ENCODE measurements at regions not wholly inside any gene's neighbourhood (a gene's known extent, or its start where the extent isn't known, plus 50 kb on each side); places are given as distances from the start of the nearest gene placed in this dataset.
"Not testable (repeated sequence)": the region's sequence is repeated elsewhere in the genome, so short reads cannot be mapped to it uniquely, and the experiment has no call there.

GRCh38 chr10:21160116-21160515 is 263.0 kb upstream of the NEBL start:
- DNase-seq (ENCODE audit: insufficient read length, low spot score) (no peak), FAIRE-seq (no peak)

GRCh38 chr10:21159669-21160068 is 262.6 kb upstream of the NEBL start:
- DNase-seq (ENCODE audit: insufficient read length, low spot score) (no peak), FAIRE-seq (no peak)

GRCh38 chr10:21158301-21158700 is 261.2 kb upstream of the NEBL start:
- FAIRE-seq (no peak), DNase-seq (ENCODE audit: insufficient read length, low spot score) (no peak)

GRCh38 chr10:21157664-21158063 is 260.6 kb upstream of the NEBL start:
- FAIRE-seq, result no peak
- DNase-seq (ENCODE audit: insufficient read length, low spot score), result no peak

GRCh38 chr10:21150166-21150565 is 253.1 kb upstream of the NEBL start:
- no peak for FAIRE-seq
- no peak for DNase-seq (ENCODE audit: insufficient read length, low spot score)

- FAIRE-seq (no peak), DNase-seq (ENCODE audit: insufficient read length, low spot score) (no peak)
Observed at GRCh38 chr10:21146436-21146789, 249.3 kb upstream of the NEBL start.

GRCh38 chr10:21145751-21146435 is 248.8 kb upstream of the NEBL start:
- no peak for FAIRE-seq
- no peak for DNase-seq (ENCODE audit: insufficient read length, low spot score)

- no peak for FAIRE-seq
- no peak for DNase-seq (ENCODE audit: insufficient read length, low spot score)
Observed at GRCh38 chr10:21144047-21144446, 246.9 kb upstream of the NEBL start.

- DNase-seq (ENCODE audit: insufficient read length, low spot score), result no peak
- FAIRE-seq, result no peak
Observed at GRCh38 chr10:21141946-21142492, 244.9 kb upstream of the NEBL start.

GRCh38 chr10:21138769-21139340 is 241.7 kb upstream of the NEBL start:
- DNase-seq (ENCODE audit: insufficient read length, low spot score), result no peak
- FAIRE-seq, result no peak

- FAIRE-seq (no peak), DNase-seq (ENCODE audit: insufficient read length, low spot score) (no peak)
Observed at GRCh38 chr10:21135023-21135931, 238.2 kb upstream of the NEBL start.

GRCh38 chr10:21134645-21135022 is 237.5 kb upstream of the NEBL start:
- DNase-seq (ENCODE audit: insufficient read length, low spot score), result no peak
- FAIRE-seq, result no peak

- no peak for FAIRE-seq
- DNase-seq (ENCODE audit: insufficient read length, low spot score), result no peak
Observed at GRCh38 chr10:21130683-21131442, 233.8 kb upstream of the NEBL start.

- DNase-seq (ENCODE audit: insufficient read length, low spot score) (no peak), FAIRE-seq (no peak)
Observed at GRCh38 chr10:21130108-21130507, 233.0 kb upstream of the NEBL start.

- no peak for DNase-seq (ENCODE audit: insufficient read length, low spot score)
- FAIRE-seq, result no peak
Observed at GRCh38 chr10:21125471-21126228, 228.5 kb upstream of the NEBL start.

GRCh38 chr10:21122907-21123306 is 225.8 kb upstream of the NEBL start:
- FAIRE-seq (no peak), DNase-seq (ENCODE audit: insufficient read length, low spot score) (no peak)

GRCh38 chr10:21121822-21122221 is 224.7 kb upstream of the NEBL start:
- DNase-seq (ENCODE audit: insufficient read length, low spot score); FAIRE-seq: not testable (repeated sequence)

GRCh38 chr10:21114683-21115082 is 217.6 kb upstream of the NEBL start:
- FAIRE-seq (no peak), DNase-seq (ENCODE audit: insufficient read length, low spot score) (no peak)

GRCh38 chr10:21110358-21110757 is 213.2 kb upstream of the NEBL start:
- DNase-seq (ENCODE audit: insufficient read length, low spot score) (no peak), FAIRE-seq (no peak)

- DNase-seq (ENCODE audit: insufficient read length, low spot score); FAIRE-seq: not testable (repeated sequence)
Observed at GRCh38 chr10:21106931-21107330, 209.8 kb upstream of the NEBL start.

All from GM19239 (cell line).